Astrocyte of the cerebellum (primary cell): ENCODE measurements at regions not wholly inside any gene's neighbourhood (a gene's known extent, or its start where the extent isn't known, plus 50 kb on each side); places are given as distances from the start of the nearest gene placed in this dataset.

Experiments
- DNase-seq: peaks from one replicate; pipeline ENCODE4 v3.0.0-alpha.2; 2011; ENCODE audit warnings: low read depth
- H3K4me3 ChIP-seq: 2 replicates; pipeline ENCODE4 v1.5.1; 2011; ENCODE audit warnings: mild to moderate bottlenecking, low read depth, low read length, moderate library complexity
- CTCF ChIP-seq: IDR thresholded peaks from 2 replicates; pipeline ENCODE4 v1.5.1; 2012; ENCODE audit warnings: low read length, low read depth, moderate library complexity, mild to moderate bottlenecking; ENCODE audit errors: missing control alignments
- in situ Hi-C: cut with HindIII; loops from 2 replicates; pipeline ENCODE4 v1.10.0; 2017; ENCODE audit warnings: low sequenced_read_pairs

GRCh38 chr2:226396541-226396940 is 403.1 kb downstream of the IRS1 start:
- H3K4me3 ChIP-seq: no peak overlapping the region
- DNase-seq: no peak
- no peak for TF ChIP-seq CTCF
- in situ Hi-C loops: no loop called here

GRCh38 chr2:226387499-226387942 is 412.1 kb downstream of the IRS1 start:
- no peak for DNase-seq

GRCh38 chr2:226383461-226383860 is 416.2 kb downstream of the IRS1 start:
- in situ Hi-C loops: no loop called here
- TF ChIP-seq CTCF: no peak
- no peak overlapping the region for H3K4me3 ChIP-seq
- no peak for DNase-seq

More at GRCh38 chr2:226387499-226387942, 412.1 kb downstream of the IRS1 start:
- in situ Hi-C loops: no loop called here
- no peak for TF ChIP-seq CTCF
- no peak overlapping the region for H3K4me3 ChIP-seq

GRCh38 chr2:226380679-226381078 is 418.9 kb downstream of the IRS1 start:
- in situ Hi-C loops: no loop called here
- no peak for TF ChIP-seq CTCF
- DNase-seq: no peak
- no peak overlapping the region for H3K4me3 ChIP-seq

GRCh38 chr2:226378753-226379705 is 420.6 kb downstream of the IRS1 start:
- no peak for DNase-seq
- no peak for TF ChIP-seq CTCF
- no peak overlapping the region for H3K4me3 ChIP-seq
- in situ Hi-C loops: no loop called here

GRCh38 chr2:226376516-226377180 is 423.0 kb downstream of the IRS1 start:
- H3K4me3 ChIP-seq: no peak overlapping the region
- no peak for DNase-seq
- no peak for TF ChIP-seq CTCF
- in situ Hi-C loops: no loop called here
